K562 (cell line): ENCODE measurements at regions not wholly inside any gene's neighbourhood (a gene's known extent, or its start where the extent isn't known, plus 50 kb on each side); places are given as distances from the start of the nearest gene placed in this dataset.
"Not testable (repeated sequence)": the region's sequence is repeated elsewhere in the genome, so short reads cannot be mapped to it uniquely, and the experiment has no call there.

Experiments used
- ATAC-seq: fragments of 200-7000 bp; cut with Tn5 transposase; 3 replicates; pipeline ENCODE4 v1.9.1; 2020; ENCODE audit warnings: moderate library complexity
- BruUV-seq: library from RNA; stranded (reverse); fragments of 400-500 nt; replicated peaks from 2 replicates; lab custom pipeline; 2021; lab: Mats Ljungman, UMichigan
- CTCF ChIA-PET: fragments of 300-600 bp; formaldehyde crosslinking; extraction: SDS; loops from one replicate; lab custom pipeline; 2021; ENCODE audit warnings: low intra/inter-chr PET ratio; lab: Yijun Ruan, JAX
- POLR2A ChIA-PET: fragments of 300-600, 350-650 bp; sonication (Branson Sonifier 250); formaldehyde crosslinking; extraction: SDS; loops from one replicate; lab custom pipeline; 2021; ENCODE audit warnings: antibody characterized with exemption, inconsistent platforms; lab: Yijun Ruan, JAX
- DNase-seq, 4 experiments: peaks; one replicate each; pipeline versions ENCODE4 v3.0.0 to v3.0.0-alpha.2; 2011 to 2018; ENCODE audit warnings: low spot score in 3 of 4, mixed read lengths in 3 of 4; ENCODE audit errors: extremely low read depth in 1 of 4
- FAIRE-seq: peaks from 2 replicates; lab custom pipeline; 2011; peaks lifted over from hg19 to GRCh38; lab: Jason Lieb, UNC
- H2AFZ ChIP-seq: 2 replicates; pipeline ENCODE4 v1.6.0; 2011; ENCODE audit warnings: low read depth, low read length, control low read depth, inconsistent platforms
- H3K27ac ChIP-seq: fragments of 200-600 bp; 3 replicates; pipeline ENCODE4 v1.8.0; 2011; ENCODE audit warnings: low read depth, mild to moderate bottlenecking, control low read depth, inconsistent platforms, low read length, moderate library complexity, mixed read lengths; ENCODE audit errors: extremely low read depth
- H3K27me3 ChIP-seq, 2 experiments: fragments of 300-600 bp in 1 of 2; 2 replicates in 1 of 2; 3 replicates in 1 of 2; pipeline versions ENCODE4 v1.6.0 to v1.8.0; 2011; ENCODE audit warnings: inconsistent platforms in 2 of 2, low read length in 2 of 2, mild to moderate bottlenecking in 1 of 2, mixed read lengths in 1 of 2, moderate library complexity in 1 of 2; ENCODE audit not compliant: control insufficient read depth in 2 of 2, insufficient read depth in 2 of 2
- H3K36me3 ChIP-seq: fragments of 300-600 bp; 3 replicates; pipeline ENCODE4 v1.8.0; 2011; ENCODE audit warnings: mild to moderate bottlenecking, low read length, inconsistent platforms; ENCODE audit not compliant: control insufficient read depth, insufficient read depth
- H3K4me1 ChIP-seq, 2 experiments: fragments of 200-600 bp in 1 of 2; replicated peaks in 1 of 2; 2 replicates in 1 of 2; 3 replicates in 1 of 2; pipeline versions ENCODE4 v1.5.1 to v1.8.0; 2011; ENCODE audit warnings: inconsistent platforms in 2 of 2, low read length in 2 of 2, mild to moderate bottlenecking in 1 of 2, mixed read lengths in 1 of 2, moderate library complexity in 1 of 2; ENCODE audit not compliant: control insufficient read depth in 2 of 2, insufficient read depth in 2 of 2
- H3K4me2 ChIP-seq: 2 replicates; pipeline ENCODE4 v1.6.1; 2011; ENCODE audit warnings: low read length, control low read depth, inconsistent platforms, mixed read lengths; ENCODE audit not compliant: insufficient read depth
- H3K4me3 ChIP-seq: fragments of 200-600 bp; sonication (generic), shearing (Covaris generic); 2 replicates; pipeline ENCODE4 v1.5.1; 2016; ENCODE audit warnings: control low read depth, inconsistent platforms
- H3K79me2 ChIP-seq: fragments of 200-600 bp; 3 replicates; pipeline ENCODE4 v1.8.0; 2011; ENCODE audit warnings: low read length, inconsistent platforms; ENCODE audit not compliant: control insufficient read depth, insufficient read depth
- H3K9ac ChIP-seq, 2 experiments: 2 replicates each; pipeline versions ENCODE4 v1.6.0 to v1.6.1; 2011; ENCODE audit warnings: low read depth in 2 of 2, low read length in 2 of 2, control low read depth in 1 of 2, inconsistent platforms in 1 of 2, mild to moderate bottlenecking in 1 of 2, mixed read lengths in 1 of 2; ENCODE audit not compliant: insufficient read depth in 1 of 2
- H3K9me1 ChIP-seq: one replicate; pipeline ENCODE4 v1.6.0; 2011; ENCODE audit warnings: inconsistent platforms, mild to moderate bottlenecking, low read length, moderate library complexity; ENCODE audit not compliant: control insufficient read depth, insufficient read depth
- H3K9me3 ChIP-seq: replicated peaks from 2 replicates; pipeline ENCODE4 v1.5.1; 2011; ENCODE audit warnings: low read depth, low read length, inconsistent platforms; ENCODE audit not compliant: control insufficient read depth, insufficient read depth
- H4K20me1 ChIP-seq: replicated peaks from 2 replicates; pipeline ENCODE4 v1.6.1; 2011; ENCODE audit warnings: low read length, inconsistent platforms, mixed read lengths; ENCODE audit not compliant: control insufficient read depth, insufficient read depth
- NRF1 ChIP-seq, 2 experiments: fragments of 450-650 bp; IDR thresholded peaks in 1 of 2; conservative IDR thresholded peaks in 1 of 2; 2 replicates each; pipeline ENCODE4 v1.6.1; 2014; ENCODE audit warnings: mild to moderate bottlenecking in 2 of 2
- WGBS: fragments of 100-300 bp; shearing (Covaris generic); methylation state at CpG from one replicate; pipeline ENCODE4 v1.1.6; 2016; ENCODE audit warnings: low coverage, mixed read lengths; ENCODE audit not compliant: insufficient coverage; ENCODE audit errors: missing lambda C conversion rate; 5-methylcytosine and 5-hydroxymethylcytosine counted together
- in situ Hi-C: fragments of 300-500 bp; cut with MboI; formaldehyde crosslinking; loops from 4 replicates; pipeline ENCODE4 v1.15.0; 2018; ENCODE audit warnings: inconsistent platforms, mixed read lengths
- intact Hi-C: fragments of 100-400 bp; cut with micrococcal nuclease; formaldehyde crosslinking; loops from 2 replicates; pipeline ENCODE4 v1.14.2; 2022

GRCh38 chr9:62837254-62837911 is 1647.5 kb downstream of the SPATA31A7 start:
- H3K9me1 ChIP-seq, H3K9me3 ChIP-seq, POLR2A ChIA-PET, ATAC-seq, H2AFZ ChIP-seq, FAIRE-seq, H3K36me3 ChIP-seq, H3K79me2 ChIP-seq, H3K9ac ChIP-seq, BruUV-seq, H3K4me2 ChIP-seq, CTCF ChIA-PET, H3K4me1 ChIP-seq, intact Hi-C loops, H3K27me3 ChIP-seq, H3K4me3 ChIP-seq, DNase-seq, in situ Hi-C loops, H4K20me1 ChIP-seq, H3K27ac ChIP-seq: not testable (repeated sequence)
- WGBS: 12% methylated on average over 34 of the region's 50 CpGs

DNA sequence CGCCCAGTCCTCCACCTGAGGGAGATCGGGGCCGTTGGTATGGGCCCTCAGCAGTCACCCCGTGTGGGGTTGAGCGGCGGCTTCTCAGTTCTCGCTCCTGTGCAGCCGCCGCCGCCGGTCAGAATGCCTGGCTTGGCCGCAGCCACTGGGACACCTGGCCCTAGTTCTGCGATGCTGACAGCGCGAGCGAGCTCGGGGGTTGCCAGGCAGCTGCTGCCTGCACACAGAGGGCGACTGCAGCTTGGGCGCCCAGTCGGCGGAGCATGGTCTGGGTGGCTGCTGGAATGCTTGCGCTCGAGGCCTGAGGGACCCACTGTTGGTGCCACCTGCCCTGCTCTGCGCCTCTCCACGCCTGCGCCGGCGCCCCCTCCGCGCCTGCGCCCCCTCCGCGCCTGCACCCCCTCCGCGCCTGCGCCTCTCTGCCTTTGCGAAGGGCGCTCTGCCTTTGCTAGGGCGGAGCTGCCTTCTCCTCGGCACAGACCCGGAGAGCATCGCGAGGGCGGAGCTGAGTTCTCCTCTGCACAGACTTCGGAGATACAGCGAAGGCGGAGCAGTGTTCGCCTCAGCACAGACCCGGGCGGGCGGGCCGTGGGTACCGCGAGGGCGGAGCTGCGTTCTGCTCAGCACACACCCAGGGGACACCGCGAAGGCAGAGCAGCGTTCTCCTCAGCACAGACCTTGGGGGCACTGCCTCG is 1648.3 kb downstream of the SPATA31A7 start:
- ATAC-seq: peak; percentile 92
- H3K4me1 ChIP-seq, H3K9me1 ChIP-seq, CTCF ChIA-PET, H3K27me3 ChIP-seq, in situ Hi-C loops, intact Hi-C loops, H3K4me2 ChIP-seq, H3K4me3 ChIP-seq, H4K20me1 ChIP-seq, H3K36me3 ChIP-seq, H3K9ac ChIP-seq, H2AFZ ChIP-seq, H3K79me2 ChIP-seq, H3K27ac ChIP-seq, POLR2A ChIA-PET, FAIRE-seq, BruUV-seq, H3K9me3 ChIP-seq: not testable (repeated sequence)
- peak; percentile 37 to 38; a peak in 3 of 4 replicates for TF ChIP-seq NRF1 (conservative IDR thresholded peaks at IDR 0.05 in 1 of 2, IDR thresholded peaks at IDR 0.05 in 1 of 2)
- DNase-seq: peak in 3 of 4 experiments; percentile 10 to 58 (median 16)
- 9% methylated on average over 31 of the region's 60 CpGs for WGBS

GRCh38 chr9:62839168-62839567 is 1649.3 kb downstream of the SPATA31A7 start:
- H3K4me2 ChIP-seq, H4K20me1 ChIP-seq, FAIRE-seq, H2AFZ ChIP-seq, intact Hi-C loops, H3K9me1 ChIP-seq, BruUV-seq, H3K9ac ChIP-seq, H3K4me3 ChIP-seq, H3K27me3 ChIP-seq, POLR2A ChIA-PET, H3K79me2 ChIP-seq, H3K36me3 ChIP-seq, H3K27ac ChIP-seq, in situ Hi-C loops, ATAC-seq, CTCF ChIA-PET, DNase-seq, H3K9me3 ChIP-seq, H3K4me1 ChIP-seq: not testable (repeated sequence)
- WGBS: 0% methylated on average over 1 of the region's 2 CpGs
